Calu3 (cell line): ENCODE measurements at regions not wholly inside any gene's neighbourhood (a gene's known extent, or its start where the extent isn't known, plus 50 kb on each side); places are given as distances from the start of the nearest gene placed in this dataset.
"Not testable (repeated sequence)": the region's sequence is repeated elsewhere in the genome, so short reads cannot be mapped to it uniquely, and the experiment has no call there.

Experiments used
- BruUV-seq: library from RNA; stranded (reverse); fragments of 400-500 nt; replicated peaks from 2 replicates; lab custom pipeline; 2021; lab: Mats Ljungman, UMichigan
- CTCF ChIA-PET: fragments of 300-600 bp; sonication (Branson Sonifier 250); formaldehyde crosslinking; loops from one replicate; lab custom pipeline; 2022; ENCODE audit warnings: antibody characterized with exemption; lab: Charles Lee
- DNase-seq: peaks from one replicate; pipeline ENCODE4 v3.0.0; 2022
- H3K27ac Mint-ChIP-seq: one replicate; pipeline ENCODE4 v1.8.0; 2022; ENCODE audit warnings: mixed read lengths; ENCODE audit not compliant: unreplicated experiment
- H3K27me3 Mint-ChIP-seq: one replicate; pipeline ENCODE4 v1.8.0; 2022; ENCODE audit warnings: mixed read lengths; ENCODE audit not compliant: unreplicated experiment
- H3K36me3 Mint-ChIP-seq: one replicate; pipeline ENCODE4 v1.8.0; 2022; ENCODE audit warnings: mild to moderate bottlenecking, moderate library complexity, mixed read lengths; ENCODE audit not compliant: insufficient read depth, unreplicated experiment
- H3K4me1 Mint-ChIP-seq: one replicate; pipeline ENCODE4 v1.8.0; 2022; ENCODE audit warnings: mild to moderate bottlenecking, low read depth, mixed read lengths; ENCODE audit not compliant: unreplicated experiment
- H3K4me3 Mint-ChIP-seq: one replicate; pipeline ENCODE4 v1.8.0; 2022; ENCODE audit warnings: mild to moderate bottlenecking, low read depth, moderate library complexity, mixed read lengths; ENCODE audit not compliant: unreplicated experiment
- H3K9me3 Mint-ChIP-seq: one replicate; pipeline ENCODE4 v1.8.0; 2022; ENCODE audit warnings: low read depth, mixed read lengths; ENCODE audit not compliant: unreplicated experiment
- CTCF ChIP-seq: fragments of 200-600 bp; IDR thresholded peaks from one replicate; pipeline ENCODE4 v1.8.0; 2022; ENCODE audit warnings: antibody characterized with exemption; ENCODE audit not compliant: unreplicated experiment
- intact Hi-C: fragments of 100-400 bp; cut with micrococcal nuclease; formaldehyde crosslinking; loops from one replicate; pipeline ENCODE4 v1.10.0; 2022; ENCODE audit not compliant: unreplicated experiment

- no peaks in the 10 kb centered on the region for H3K36me3 Mint-ChIP-seq
- intact Hi-C loops = loop anchor here (10.0 kb wide), 1 partner anchor 213 kb away; no protein-coding TSS in a partner anchor
- no peaks in the 10 kb centered on the region for H3K27me3 Mint-ChIP-seq
- H3K4me3 Mint-ChIP-seq = no peak overlapping the region
- DNase-seq = no peak
- no peak overlapping the region for H3K27ac Mint-ChIP-seq
- TF ChIP-seq CTCF = no peak
- CTCF ChIA-PET = no interaction called here
- peaks cover 7% of the 10 kb centered on the region for H3K9me3 Mint-ChIP-seq
- no TSS peak for BruUV-seq
- no peaks in the 10 kb centered on the region for H3K4me1 Mint-ChIP-seq
Measured at GRCh38 chr18:29377346-29377745, 1200.4 kb upstream of the CDH2 start.

GRCh38 chr18:29373000-29373399, 1196.1 kb upstream of the CDH2 start:
- BruUV-seq = no TSS peak
- intact Hi-C loops = loop anchor here (10.0 kb wide), 1 partner anchor 208 kb away; no protein-coding TSS in a partner anchor
- no peak overlapping the region for H3K27ac Mint-ChIP-seq
- CTCF ChIA-PET = interaction anchor here (0.6 kb wide), 1 partner anchor 1595 kb away, joined by 3 read pairs; no protein-coding TSS in a partner anchor
- no peak overlapping the region for H3K4me3 Mint-ChIP-seq
- no peak for DNase-seq
- TF ChIP-seq CTCF = no peak
- no peaks in the 10 kb centered on the region for H3K27me3 Mint-ChIP-seq
- H3K4me1 Mint-ChIP-seq = no peaks in the 10 kb centered on the region
- peaks cover 7% of the 10 kb centered on the region for H3K9me3 Mint-ChIP-seq
- H3K36me3 Mint-ChIP-seq = no peaks in the 10 kb centered on the region

- BruUV-seq = no TSS peak
- TF ChIP-seq CTCF = no peak
- peaks cover under 1% of the 10 kb centered on the region for H3K4me1 Mint-ChIP-seq
- CTCF ChIA-PET = no interaction called here
- H3K9me3 Mint-ChIP-seq = peaks cover 6% of the 10 kb centered on the region
- no peaks in the 10 kb centered on the region for H3K36me3 Mint-ChIP-seq
- DNase-seq = no peak
- H3K4me3 Mint-ChIP-seq = no peak overlapping the region
- H3K27ac Mint-ChIP-seq = no peak overlapping the region
- intact Hi-C loops = loop anchor here (10.0 kb wide), 1 partner anchor 357 kb away; no protein-coding TSS in a partner anchor
- H3K27me3 Mint-ChIP-seq = no peaks in the 10 kb centered on the region
Measured at GRCh38 chr18:29361843-29362242, 1184.9 kb upstream of the CDH2 start.

- H3K27me3 Mint-ChIP-seq, H3K9me3 Mint-ChIP-seq, CTCF ChIA-PET, H3K4me1 Mint-ChIP-seq, BruUV-seq, H3K36me3 Mint-ChIP-seq, H3K27ac Mint-ChIP-seq, H3K4me3 Mint-ChIP-seq, DNase-seq: not testable (repeated sequence)
- intact Hi-C loops = loop anchor here (10.0 kb wide), 1 partner anchor 356 kb away; no protein-coding TSS in a partner anchor
Measured at GRCh38 chr18:29360659-29361058, 1183.7 kb upstream of the CDH2 start.

- H3K27ac Mint-ChIP-seq, H3K4me1 Mint-ChIP-seq, CTCF ChIA-PET, H3K4me3 Mint-ChIP-seq, H3K36me3 Mint-ChIP-seq, intact Hi-C loops, BruUV-seq, H3K27me3 Mint-ChIP-seq, DNase-seq: not testable (repeated sequence)
- H3K9me3 Mint-ChIP-seq = peaks cover 13% of the 10 kb centered on the region
Measured at GRCh38 chr18:29359222-29359621, 1182.3 kb upstream of the CDH2 start.
